Memory B cell (primary cell): ENCODE measurements at regions not wholly inside any gene's neighbourhood (a gene's known extent, or its start where the extent isn't known, plus 50 kb on each side); places are given as distances from the start of the nearest gene placed in this dataset.

Experiments used
- ATAC-seq: fragments of 150-1000 bp; cut with Tn5 transposase; 2 replicates; pipeline ENCODE4 v1.10.0; 2021; ENCODE audit warnings: low read depth, mild to moderate bottlenecking, moderate library complexity
- DNase-seq, 2 donors: peaks; one replicate each; pipeline ENCODE4 v3.0.0; 2022; ENCODE audit warnings: low spot score in 2 of 2
- H3K27ac Mint-ChIP-seq: one replicate; pipeline ENCODE4 v1.8.0; 2022; ENCODE audit warnings: mild to moderate bottlenecking, moderate library complexity, mixed read lengths
- H3K27me3 Mint-ChIP-seq: one replicate; pipeline ENCODE4 v1.8.0; 2022; ENCODE audit warnings: mixed read lengths
- H3K36me3 Mint-ChIP-seq: one replicate; pipeline ENCODE4 v1.8.0; 2022; ENCODE audit warnings: mild to moderate bottlenecking, mixed read lengths
- H3K4me1 Mint-ChIP-seq: one replicate; pipeline ENCODE4 v1.8.0; 2022; ENCODE audit warnings: mixed read lengths
- H3K4me3 Mint-ChIP-seq: one replicate; pipeline ENCODE4 v1.8.0; 2022; ENCODE audit warnings: mild to moderate bottlenecking, moderate library complexity, mixed read lengths
- H3K9me3 Mint-ChIP-seq: one replicate; pipeline ENCODE4 v1.8.0; 2022; ENCODE audit warnings: mixed read lengths

DNA sequence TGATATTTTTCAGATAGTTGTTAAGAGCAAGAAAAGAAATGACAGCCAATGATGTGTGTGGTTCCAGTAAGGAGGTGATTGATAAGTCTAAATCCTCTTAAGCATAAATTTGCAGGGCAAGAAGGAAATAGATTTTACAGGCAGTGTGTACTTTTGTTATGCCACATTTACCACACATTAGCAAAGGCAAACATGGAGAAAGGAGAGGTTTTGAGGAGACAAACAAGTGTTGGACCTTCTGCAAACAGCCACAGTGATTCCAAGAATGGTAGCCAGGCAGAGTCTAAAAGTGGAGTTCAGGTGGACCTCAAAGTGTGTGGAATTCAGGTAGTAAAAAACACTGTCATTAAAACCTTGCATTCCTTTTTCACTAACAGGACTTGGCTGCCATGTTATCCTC lies 295.9 kb upstream of the ITGA1 start:
- Mint-ChIP-seq H3K4me1 (no peaks in the 10 kb centered on the region), H3K36me3 (no peaks in the 10 kb centered on the region), H3K27ac (no peak overlapping the region), H3K27me3 (no peaks in the 10 kb centered on the region), H3K4me3 (no peak overlapping the region), H3K9me3 (peaks cover under 1% of the 10 kb centered on the region)
- DNase-seq, result no peak
- ATAC-seq, result no peak

DNA sequence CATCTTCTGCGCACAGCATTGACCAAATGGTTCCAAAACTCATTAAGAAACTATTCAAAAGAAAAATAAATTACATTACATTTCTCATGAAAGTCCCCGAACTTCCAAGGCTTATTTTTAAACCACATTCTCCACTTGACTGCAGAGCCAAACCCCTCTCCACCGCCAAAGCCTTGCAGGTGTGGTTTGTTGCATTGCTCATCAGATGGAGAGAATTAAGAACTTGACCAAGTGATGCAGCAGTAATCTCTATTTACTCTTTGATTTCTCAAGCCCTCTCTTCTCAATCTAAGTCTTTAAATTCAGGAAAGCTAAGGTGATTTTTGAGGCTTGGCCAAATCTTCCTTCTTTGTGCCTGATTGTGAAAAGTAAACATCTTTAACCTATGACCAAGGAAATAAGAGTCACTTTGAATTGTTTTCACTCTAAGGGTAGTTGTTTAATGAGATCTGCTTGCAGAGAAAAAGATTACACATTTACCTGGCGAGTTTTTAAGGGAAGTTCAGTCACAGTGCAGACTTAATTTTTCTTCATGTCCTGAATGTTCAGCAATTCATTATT lies 290.5 kb upstream of the ITGA1 start:
- H3K36me3 Mint-ChIP-seq, result no peaks in the 10 kb centered on the region

DNA sequence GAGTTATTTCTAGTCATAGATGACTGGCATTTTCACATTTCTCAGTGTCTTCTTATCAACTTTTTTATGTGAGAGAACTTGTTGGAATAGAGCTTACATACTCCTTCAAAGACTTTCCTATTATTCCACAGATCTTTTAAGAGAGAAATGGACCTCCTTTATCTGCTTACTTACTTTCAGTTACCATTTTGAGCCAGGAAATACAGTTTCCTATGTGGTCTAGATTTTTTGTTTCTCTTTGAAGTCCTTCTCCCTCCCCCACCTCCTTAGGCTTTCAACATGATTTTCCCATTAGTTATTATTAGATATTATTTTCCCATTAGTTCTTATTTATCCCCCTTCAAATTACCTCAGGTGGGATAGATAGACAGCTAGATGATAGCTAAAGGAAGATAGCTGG lies 289.1 kb upstream of the ITGA1 start:
- peaks cover 1% of the 10 kb centered on the region for H3K9me3 Mint-ChIP-seq
- H3K4me3 Mint-ChIP-seq, result no peak overlapping the region
- no peaks in the 10 kb centered on the region for H3K4me1 Mint-ChIP-seq
- DNase-seq (no peak), ATAC-seq (no peak)
- no peak overlapping the region for H3K27ac Mint-ChIP-seq
- H3K27me3 Mint-ChIP-seq, result no peaks in the 10 kb centered on the region
- no peaks in the 10 kb centered on the region for H3K36me3 Mint-ChIP-seq

More for the DNA sequence above, 290.5 kb upstream of the ITGA1 start:
- DNase-seq (no peak), ATAC-seq (no peak)
- H3K9me3 Mint-ChIP-seq, result peaks cover 1% of the 10 kb centered on the region
- no peak overlapping the region for H3K4me3 Mint-ChIP-seq
- no peak overlapping the region for H3K27ac Mint-ChIP-seq
- no peaks in the 10 kb centered on the region for H3K4me1 Mint-ChIP-seq
- no peaks in the 10 kb centered on the region for H3K27me3 Mint-ChIP-seq

DNA sequence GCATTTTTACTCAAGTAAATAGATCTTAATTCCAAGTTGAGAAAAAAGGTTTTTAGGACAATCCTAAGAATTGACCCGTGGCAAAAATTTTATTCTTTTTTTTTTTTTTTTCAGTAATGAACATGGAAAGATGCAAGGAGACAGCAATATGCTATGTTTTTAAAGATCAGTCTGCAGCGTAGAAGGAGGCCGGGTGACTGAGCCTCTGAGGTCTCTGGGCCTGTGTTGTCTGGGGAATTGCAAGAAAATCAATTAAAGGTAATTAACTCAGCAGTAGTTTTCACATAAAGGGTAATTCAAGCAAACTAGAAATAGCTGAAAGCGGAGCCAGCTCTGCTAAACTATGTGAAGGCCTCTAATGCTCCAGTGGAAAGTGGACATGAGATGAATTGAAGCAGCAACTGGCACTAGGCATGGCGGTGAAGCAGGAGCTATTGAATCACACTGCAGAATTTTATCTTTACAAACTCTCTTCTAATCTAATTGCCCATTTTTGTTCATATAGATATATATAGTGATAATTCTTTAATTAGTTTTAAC lies 285.2 kb upstream of the ITGA1 start:
- no peak overlapping the region for H3K27ac Mint-ChIP-seq
- H3K36me3 Mint-ChIP-seq, result no peaks in the 10 kb centered on the region
- H3K27me3 Mint-ChIP-seq, result no peaks in the 10 kb centered on the region
- ATAC-seq (no peak), DNase-seq (no peak)
- H3K4me1 Mint-ChIP-seq, result no peaks in the 10 kb centered on the region
- H3K9me3 Mint-ChIP-seq, result no peaks in the 10 kb centered on the region
- no peak overlapping the region for H3K4me3 Mint-ChIP-seq

DNA sequence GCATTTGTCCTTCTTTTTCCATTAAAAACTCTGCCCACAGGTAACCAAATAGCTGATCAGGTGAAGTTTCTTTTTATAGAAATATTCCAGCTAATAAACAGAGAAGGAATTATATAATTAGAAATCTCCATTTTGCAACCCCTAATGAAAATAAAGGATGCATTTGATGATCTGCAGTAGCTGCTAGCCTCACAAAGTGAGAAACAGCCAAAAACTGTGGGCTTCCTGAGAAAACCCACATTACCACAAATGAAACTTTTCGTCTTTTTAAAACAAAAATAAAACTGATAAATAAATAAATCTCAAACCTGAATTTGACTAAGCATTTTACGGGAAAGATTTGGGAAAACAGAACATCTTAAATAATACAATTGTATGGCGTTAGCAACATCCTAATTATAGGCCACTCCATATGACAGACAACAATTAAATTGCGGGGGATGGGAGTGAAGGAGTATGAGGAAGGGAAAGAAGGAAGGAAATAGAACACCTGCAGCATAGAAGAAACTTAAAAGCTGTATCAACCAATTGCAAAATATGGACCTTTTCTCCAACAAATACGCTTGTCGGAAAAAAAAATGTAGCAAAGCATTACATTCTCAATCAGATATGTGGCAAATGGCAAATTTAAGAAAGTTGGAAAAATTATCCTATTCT lies 283.0 kb upstream of the ITGA1 start:
- Mint-ChIP-seq H3K9me3 (no peaks in the 10 kb centered on the region), H3K4me3 (no peak overlapping the region), H3K4me1 (no peaks in the 10 kb centered on the region), H3K36me3 (no peaks in the 10 kb centered on the region), H3K27ac (no peak overlapping the region), H3K27me3 (no peaks in the 10 kb centered on the region)
- DNase-seq (no peak), ATAC-seq (no peak)

DNA sequence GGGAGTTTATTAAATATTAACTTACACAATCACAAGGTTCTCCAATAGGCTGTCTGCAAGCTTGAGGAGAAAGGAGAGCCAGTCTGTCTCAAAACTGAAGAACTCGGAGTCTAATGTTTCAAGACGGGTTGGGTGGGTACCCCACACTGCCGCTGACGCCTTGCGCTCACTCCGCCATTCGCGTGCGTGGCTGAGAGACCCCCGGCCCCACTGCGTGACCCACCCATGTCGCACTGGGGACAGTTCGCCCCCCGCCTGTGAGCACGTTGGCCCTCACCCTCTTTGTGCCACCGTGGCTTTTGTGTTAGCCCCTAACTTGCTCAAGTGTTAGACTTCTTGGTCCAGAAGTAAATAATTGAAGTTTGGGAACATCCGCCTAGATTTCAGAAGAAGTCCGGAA lies 270.0 kb upstream of the ITGA1 start:
- H3K4me1 Mint-ChIP-seq, result no peaks in the 10 kb centered on the region
- no peak for ATAC-seq
- no peaks in the 10 kb centered on the region for H3K27me3 Mint-ChIP-seq
- DNase-seq, result no peak
- H3K4me3 Mint-ChIP-seq, result no peak overlapping the region
- no peak overlapping the region for H3K27ac Mint-ChIP-seq
- peaks cover 14% of the 10 kb centered on the region for H3K9me3 Mint-ChIP-seq
- H3K36me3 Mint-ChIP-seq, result no peaks in the 10 kb centered on the region

DNA sequence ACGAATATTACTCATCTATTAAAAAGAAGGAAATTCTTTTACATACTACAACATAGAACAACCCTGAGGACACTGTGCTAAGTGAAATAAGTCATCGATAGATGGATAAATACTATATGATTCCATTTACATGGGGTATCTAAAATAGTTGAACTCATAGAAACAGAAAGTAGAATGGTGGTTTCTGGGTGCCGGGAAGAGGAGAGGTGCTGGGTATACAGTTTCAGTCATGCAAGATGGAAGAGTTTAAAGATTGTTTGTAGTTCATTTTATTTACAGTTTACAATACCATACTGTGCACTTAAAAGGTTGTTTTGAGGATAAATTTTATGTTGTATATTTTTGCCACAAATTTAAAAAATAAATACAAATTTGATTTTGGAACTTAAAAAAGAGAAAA lies 267.5 kb upstream of the ITGA1 start:
- Mint-ChIP-seq H3K4me1 (no peaks in the 10 kb centered on the region), H3K27me3 (no peaks in the 10 kb centered on the region), H3K27ac (no peak overlapping the region), H3K4me3 (no peak overlapping the region), H3K9me3 (peaks cover 11% of the 10 kb centered on the region), H3K36me3 (no peaks in the 10 kb centered on the region)
- DNase-seq, result no peak
- no peak for ATAC-seq

DNA sequence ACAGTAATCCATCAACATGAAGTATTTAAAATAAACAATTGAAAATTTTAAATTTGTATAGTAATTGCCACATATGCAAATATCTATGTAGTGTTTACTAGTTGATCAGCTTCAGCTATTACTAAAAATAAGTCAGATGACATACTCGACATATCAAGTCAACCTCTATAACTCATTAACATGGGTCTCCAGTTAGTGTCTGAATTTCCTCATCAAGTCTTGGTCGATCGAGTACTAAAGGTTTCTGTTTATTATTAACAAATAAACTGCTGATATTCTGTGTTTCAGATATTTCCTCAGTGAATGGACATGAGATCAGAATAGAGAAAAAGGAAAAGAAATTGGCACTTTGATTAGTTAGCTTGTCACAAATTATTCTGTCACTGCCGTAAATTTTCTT lies 266.5 kb upstream of the ITGA1 start:
- no peak for DNase-seq
- no peak for ATAC-seq
- Mint-ChIP-seq H3K27ac (no peak overlapping the region), H3K36me3 (no peaks in the 10 kb centered on the region), H3K9me3 (peaks cover 8% of the 10 kb centered on the region), H3K27me3 (no peaks in the 10 kb centered on the region), H3K4me3 (no peak overlapping the region), H3K4me1 (no peaks in the 10 kb centered on the region)

DNA sequence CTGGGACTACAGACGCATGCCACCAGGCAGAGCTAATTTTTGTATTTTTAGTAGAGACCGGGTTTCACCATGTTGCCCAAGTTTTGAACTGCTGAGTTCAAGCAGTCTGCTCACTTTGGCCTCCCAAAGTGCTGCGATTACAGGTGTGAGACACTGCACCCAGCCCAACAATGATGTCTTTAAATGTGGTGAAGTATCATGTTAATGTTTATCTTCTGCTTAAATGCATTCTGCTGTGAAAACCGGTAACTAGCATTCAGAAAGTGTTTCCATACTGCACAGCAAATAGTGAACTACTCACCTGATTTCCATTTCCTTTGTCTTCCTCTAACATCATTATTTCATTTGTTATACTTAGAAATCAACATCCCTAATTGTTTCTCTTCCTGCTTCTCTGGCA lies 264.0 kb upstream of the ITGA1 start:
- peaks cover 4% of the 10 kb centered on the region for H3K9me3 Mint-ChIP-seq
- no peaks in the 10 kb centered on the region for H3K4me1 Mint-ChIP-seq
- ATAC-seq, result no peak

DNA sequence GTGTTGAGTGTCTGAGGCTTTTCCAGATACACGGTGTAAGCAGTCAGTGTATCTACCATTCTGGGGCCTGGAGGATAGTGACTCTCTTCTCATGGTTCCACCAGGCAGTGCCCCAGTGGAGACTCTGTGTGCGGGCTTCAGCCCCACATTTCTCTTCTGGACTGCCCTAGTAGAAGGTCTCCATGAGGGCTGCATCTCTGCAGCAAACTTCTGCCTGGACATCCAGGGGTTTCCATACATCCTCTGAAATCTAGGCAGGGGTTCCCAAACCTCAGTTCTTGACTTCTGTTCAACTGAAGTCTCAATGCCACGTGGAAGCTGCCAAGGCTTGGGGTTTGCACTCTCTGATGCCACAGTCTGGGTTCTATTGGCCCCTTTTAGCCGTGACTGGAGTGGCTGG lies 256.6 kb upstream of the ITGA1 start:
- Mint-ChIP-seq H3K9me3 (peaks cover 4% of the 10 kb centered on the region), H3K4me1 (no peaks in the 10 kb centered on the region), H3K36me3 (no peaks in the 10 kb centered on the region), H3K4me3 (no peak overlapping the region), H3K27me3 (peaks cover 1% of the 10 kb centered on the region), H3K27ac (no peak overlapping the region)
- ATAC-seq (no peak), DNase-seq (no peak)

More for the DNA sequence above, 264.0 kb upstream of the ITGA1 start:
- Mint-ChIP-seq H3K36me3 (no peaks in the 10 kb centered on the region), H3K27ac (no peak overlapping the region), H3K27me3 (no peaks in the 10 kb centered on the region), H3K4me3 (no peak overlapping the region)
- DNase-seq, result no peak

DNA sequence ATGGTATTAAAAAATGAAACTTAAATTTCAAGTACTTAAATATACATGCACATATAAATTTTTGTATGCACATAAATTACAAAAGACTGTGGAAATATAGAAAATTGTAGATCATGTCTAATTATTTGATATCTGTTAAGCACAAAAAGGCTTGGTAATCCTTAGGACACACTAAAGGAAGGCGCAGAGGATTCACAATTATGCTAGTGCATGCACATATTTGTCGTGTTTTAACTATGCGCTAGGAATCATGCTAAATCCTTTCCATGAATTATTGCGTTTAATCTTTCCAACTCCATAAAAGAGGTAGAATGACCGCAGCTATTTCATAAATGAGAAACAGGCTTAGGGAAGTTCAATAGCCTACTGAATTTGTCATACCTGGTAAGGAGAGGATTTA lies 244.1 kb upstream of the ITGA1 start:
- no peak overlapping the region for H3K4me3 Mint-ChIP-seq
- no peak for DNase-seq
- H3K4me1 Mint-ChIP-seq, result no peaks in the 10 kb centered on the region
- ATAC-seq, result no peak
- H3K9me3 Mint-ChIP-seq, result no peaks in the 10 kb centered on the region
- no peaks in the 10 kb centered on the region for H3K36me3 Mint-ChIP-seq
- H3K27me3 Mint-ChIP-seq, result no peaks in the 10 kb centered on the region
- H3K27ac Mint-ChIP-seq, result no peak overlapping the region

DNA sequence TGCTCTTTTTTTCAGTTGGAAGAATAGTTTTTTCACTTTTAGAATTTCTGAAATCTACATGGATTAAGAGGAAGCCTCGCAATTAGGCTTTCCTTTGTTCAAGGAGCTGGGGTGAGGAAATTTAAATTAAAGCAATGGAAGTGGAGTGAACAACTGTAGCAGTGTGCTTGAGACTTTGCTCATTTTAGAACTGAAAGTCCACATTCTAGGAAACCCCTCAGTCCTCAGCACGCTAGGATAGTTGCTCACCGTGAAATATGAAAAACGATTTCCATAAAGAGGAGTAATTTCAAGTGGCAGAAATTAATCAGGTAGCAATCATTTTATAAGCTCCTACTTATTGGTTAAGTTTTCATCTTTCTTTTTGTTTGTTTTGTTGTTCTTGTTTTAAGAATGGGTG lies 243.0 kb upstream of the ITGA1 start:
- Mint-ChIP-seq H3K27me3 (no peaks in the 10 kb centered on the region), H3K27ac (no peak overlapping the region), H3K9me3 (no peaks in the 10 kb centered on the region), H3K4me3 (no peak overlapping the region), H3K36me3 (no peaks in the 10 kb centered on the region), H3K4me1 (no peaks in the 10 kb centered on the region)
- DNase-seq (no peak), ATAC-seq (no peak)

DNA sequence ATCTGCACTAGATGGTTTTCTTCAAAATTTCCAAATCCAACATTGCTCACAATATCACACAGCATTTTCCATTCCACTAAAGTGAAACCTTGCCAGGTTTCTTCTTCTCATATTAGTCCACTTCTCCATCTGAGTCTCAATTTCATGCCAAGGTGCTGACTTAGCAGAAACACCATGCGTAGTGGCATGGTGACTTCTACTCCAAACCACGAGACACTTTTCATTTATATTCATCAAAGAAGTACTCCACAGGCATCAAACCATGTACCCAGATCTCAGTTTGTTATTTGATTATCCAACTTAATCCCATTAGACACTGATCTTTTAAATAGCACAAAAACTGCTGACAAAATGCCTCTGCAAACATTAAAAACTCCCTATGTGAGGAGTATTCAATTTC lies 233.4 kb upstream of the ITGA1 start:
- H3K4me3 Mint-ChIP-seq, result no peak overlapping the region
- H3K9me3 Mint-ChIP-seq, result peaks cover 5% of the 10 kb centered on the region
- H3K4me1 Mint-ChIP-seq, result no peaks in the 10 kb centered on the region
- no peak for DNase-seq
- no peaks in the 10 kb centered on the region for H3K27me3 Mint-ChIP-seq
- no peak for ATAC-seq
- no peaks in the 10 kb centered on the region for H3K36me3 Mint-ChIP-seq
- H3K27ac Mint-ChIP-seq, result no peak overlapping the region

DNA sequence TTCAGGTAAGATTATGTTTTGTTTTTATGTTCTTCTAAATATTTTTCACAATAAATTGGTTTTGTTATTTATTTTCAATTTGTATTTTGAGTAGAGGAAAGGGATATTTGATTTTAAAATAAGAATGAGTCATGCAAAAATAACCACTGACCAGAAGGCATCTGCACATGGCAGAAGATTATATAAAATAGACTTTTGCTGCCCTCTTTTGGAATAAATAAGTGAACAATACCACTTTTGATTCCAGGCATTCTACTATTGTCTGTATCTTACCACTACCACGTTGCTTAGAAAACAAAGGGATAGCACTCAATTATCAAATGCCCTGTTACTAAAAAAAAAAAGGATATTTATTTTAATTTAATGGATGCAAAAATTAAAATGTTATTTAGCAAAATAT lies 227.3 kb upstream of the ITGA1 start:
- H3K36me3 Mint-ChIP-seq, result no peaks in the 10 kb centered on the region
- ATAC-seq, result no peak
- no peaks in the 10 kb centered on the region for H3K4me1 Mint-ChIP-seq
- no peak for DNase-seq
- no peak overlapping the region for H3K27ac Mint-ChIP-seq
- H3K4me3 Mint-ChIP-seq, result no peak overlapping the region
- no peaks in the 10 kb centered on the region for H3K27me3 Mint-ChIP-seq
- peaks cover 5% of the 10 kb centered on the region for H3K9me3 Mint-ChIP-seq

DNA sequence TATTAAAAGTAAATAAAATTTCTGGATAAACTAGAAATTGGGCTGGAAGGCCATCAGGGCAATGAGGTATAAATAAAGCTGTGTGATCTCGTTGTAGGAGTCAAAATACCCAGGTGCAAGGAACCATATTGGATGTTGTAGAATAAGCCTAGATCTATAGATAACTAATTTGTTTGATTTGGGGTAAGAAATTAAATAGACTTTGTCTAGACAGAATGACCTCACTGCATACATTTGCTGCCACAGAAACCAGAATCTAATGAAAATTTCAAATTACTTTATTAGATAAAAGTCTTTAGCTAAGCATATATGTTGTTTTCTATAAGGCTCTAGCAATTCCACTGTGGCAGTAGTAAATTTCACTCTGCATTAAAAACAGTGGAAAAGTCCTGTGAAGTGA lies 225.2 kb upstream of the ITGA1 start:
- DNase-seq, result no peak
- no peaks in the 10 kb centered on the region for H3K4me1 Mint-ChIP-seq
- H3K27ac Mint-ChIP-seq, result no peak overlapping the region
- H3K27me3 Mint-ChIP-seq, result no peaks in the 10 kb centered on the region
- H3K4me3 Mint-ChIP-seq, result no peak overlapping the region
- no peaks in the 10 kb centered on the region for H3K36me3 Mint-ChIP-seq
- ATAC-seq, result no peak
- peaks cover 4% of the 10 kb centered on the region for H3K9me3 Mint-ChIP-seq
